ENCODE measurements at regions not wholly inside any gene's neighbourhood (a gene's known extent, or its start where the extent isn't known, plus 50 kb on each side); places are given as distances from the start of the nearest gene placed in this dataset.

- no peak for DNase-seq (ENCODE audit: low read depth)
These were observed 50.6 kb upstream of the IL6 start for GRCh38 chr7:22676385-22676784.

DNA sequence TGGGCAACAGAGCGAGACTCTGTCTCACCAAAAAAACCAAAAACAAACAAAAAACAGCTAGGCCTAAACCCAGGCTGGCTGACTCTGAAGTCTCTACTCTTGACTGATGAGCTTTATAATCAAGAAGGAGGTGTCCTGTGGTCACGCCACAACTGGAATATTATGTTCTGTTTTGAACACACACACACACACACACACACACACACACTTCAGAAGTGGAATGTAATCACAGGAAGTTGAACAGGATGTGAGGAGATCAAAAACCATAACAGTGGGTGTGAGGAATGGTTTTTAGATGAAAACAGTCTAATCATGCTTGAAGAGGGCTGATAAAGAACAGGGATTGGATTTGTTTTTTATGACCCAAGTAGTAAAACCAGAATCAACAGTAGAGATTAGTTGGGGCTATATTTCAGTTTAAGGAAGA lies 51.1 kb upstream of the IL6 start:
- DNase-seq (ENCODE audit: low read depth) = peak; percentile 8

GRCh38 chr7:22675421-22675820 lies 51.6 kb upstream of the IL6 start:
- DNase-seq (ENCODE audit: low read depth) = no peak

DNA sequence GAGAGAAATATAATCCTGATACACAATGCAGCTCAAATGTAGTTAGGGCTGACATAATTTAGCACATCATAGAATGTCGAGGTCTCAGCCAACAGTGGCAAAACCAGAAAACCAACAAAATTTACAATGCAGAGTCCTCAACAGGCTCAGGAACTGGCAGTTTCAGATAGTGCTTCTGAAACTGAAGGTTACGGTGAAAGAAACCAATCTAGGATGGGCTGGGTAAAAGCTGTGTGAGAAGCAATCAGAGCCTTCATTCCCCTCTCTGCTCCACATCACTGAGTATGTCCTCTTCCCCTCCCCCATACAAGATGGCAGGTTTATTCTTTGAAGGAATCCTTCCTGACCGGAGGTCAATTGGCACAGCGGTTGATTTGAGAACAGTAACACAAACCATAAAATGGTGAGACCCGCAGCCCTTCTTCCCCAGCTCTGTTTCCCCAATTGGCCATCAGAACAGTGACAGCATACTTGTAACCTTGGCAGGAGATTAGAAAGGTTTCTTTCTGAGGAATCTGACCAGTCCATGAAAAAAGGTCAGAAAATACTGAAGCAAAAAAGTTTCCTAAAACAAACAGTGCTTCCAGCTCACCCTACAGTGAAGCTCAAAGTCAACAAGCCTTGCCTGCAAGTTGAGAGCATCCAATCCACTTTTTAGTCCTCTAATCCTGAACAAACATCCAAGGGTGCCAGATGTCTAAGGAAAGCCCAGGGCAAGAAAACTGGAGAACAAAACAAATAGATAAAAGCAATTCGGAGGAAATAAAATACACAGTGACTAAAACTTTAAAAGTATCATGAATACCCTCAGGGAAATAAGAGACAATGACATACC lies 53.9 kb upstream of the IL6 start:
- no peak for DNase-seq (ENCODE audit: low read depth)

DNA sequence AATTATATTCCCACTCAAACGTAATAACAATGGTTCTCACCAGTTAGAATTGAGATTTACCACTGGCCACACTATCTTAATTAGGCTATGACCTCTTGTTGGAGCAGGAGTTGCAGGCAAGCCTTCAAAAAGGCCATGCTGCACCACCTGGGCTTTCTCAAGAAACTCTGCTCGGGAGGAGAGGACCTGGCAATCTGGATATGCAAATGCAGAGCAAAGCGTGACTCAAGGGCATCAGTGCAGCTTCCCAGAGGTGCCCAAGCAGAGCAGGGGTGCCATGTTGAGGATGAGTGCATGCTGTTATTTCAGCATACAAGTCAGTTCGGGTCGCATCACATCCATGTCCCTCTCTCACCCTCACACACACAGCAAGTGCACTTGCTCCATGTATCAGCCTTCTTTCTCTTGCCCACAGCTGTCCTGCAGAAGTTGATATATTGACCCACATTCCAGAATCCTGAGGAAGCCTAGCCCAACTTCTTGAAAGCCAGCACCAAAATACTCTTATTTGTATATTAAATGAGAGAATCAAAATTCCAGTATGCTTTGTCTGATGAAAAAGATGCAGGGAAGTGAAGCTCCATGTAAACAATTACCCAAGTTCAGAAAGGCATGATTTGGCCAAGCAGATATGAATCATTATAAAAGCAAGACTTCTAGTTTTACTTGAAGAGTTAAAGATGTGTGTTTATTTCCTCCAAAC lies 55.7 kb upstream of the IL6 start:
- DNase-seq (ENCODE audit: low read depth) = no peak

GRCh38 chr7:22670422-22670815 lies 56.6 kb upstream of the IL6 start:
- DNase-seq (ENCODE audit: low read depth) = no peak

DNA sequence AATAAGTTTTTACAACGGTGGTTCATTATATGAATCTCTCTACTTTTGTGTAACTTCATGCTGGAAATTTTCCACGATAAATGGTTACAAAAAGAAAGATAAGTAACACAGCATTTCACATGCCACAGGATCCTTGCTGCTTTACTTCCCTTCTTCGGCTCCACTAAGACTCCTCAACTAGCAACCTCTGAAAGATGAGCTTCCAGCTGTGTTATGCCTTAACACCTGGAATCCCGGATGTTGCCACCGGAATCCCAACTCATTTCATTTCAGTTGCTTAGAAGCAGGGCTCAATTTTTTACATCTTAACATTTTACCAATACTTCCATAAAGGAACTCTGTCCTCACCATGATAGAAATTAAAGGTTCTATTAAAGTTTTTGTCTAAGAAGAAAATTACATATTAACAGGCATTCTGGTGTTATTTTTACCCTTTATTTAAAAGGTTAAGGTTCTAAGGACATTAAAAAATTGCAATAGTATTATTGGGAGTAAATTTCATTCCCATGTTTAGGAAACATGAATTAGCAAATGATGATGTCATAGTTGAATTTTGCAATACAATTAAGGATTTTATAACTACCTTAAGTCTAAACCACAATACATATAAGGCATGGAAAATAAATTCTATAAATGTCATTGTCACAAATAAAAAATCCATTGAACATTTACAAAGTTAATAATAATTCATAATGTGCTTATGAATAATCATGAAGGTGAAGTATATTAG lies 57.1 kb upstream of the IL6 start:
- DNase-seq (ENCODE audit: low read depth) = no peak

- DNase-seq (ENCODE audit: low read depth) = no peak
These were observed 58.0 kb upstream of the IL6 start for GRCh38 chr7:22668971-22669401.

GRCh38 chr7:22667562-22668239 lies 59.3 kb upstream of the IL6 start:
- no peak for DNase-seq (ENCODE audit: low read depth)

GRCh38 chr7:22667187-22667561 lies 59.8 kb upstream of the IL6 start:
- DNase-seq (ENCODE audit: low read depth) = no peak

DNA sequence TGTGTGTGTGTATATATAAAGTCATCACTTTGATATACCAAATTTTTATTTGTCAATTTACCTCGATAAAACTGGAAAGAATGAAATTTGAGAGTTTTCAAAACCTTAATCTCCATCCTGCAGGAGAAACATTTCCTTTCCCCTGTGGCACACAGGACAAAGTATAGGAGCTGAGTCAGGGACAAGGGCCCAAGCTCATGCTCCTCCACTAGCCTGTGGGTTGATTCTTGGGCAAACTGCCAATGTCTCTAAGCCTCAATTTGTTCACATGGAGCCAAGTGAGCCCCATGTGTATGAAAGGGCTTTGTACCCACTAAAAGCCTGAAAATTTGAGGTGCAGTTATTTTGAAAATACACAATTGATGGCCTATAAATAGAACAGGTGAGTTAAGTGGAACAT lies 60.3 kb upstream of the IL6 start:
- no peak for DNase-seq (ENCODE audit: low read depth)

- DNase-seq (ENCODE audit: low read depth) = no peak
These were observed 61.1 kb upstream of the IL6 start for GRCh38 chr7:22665923-22666322.

DNA sequence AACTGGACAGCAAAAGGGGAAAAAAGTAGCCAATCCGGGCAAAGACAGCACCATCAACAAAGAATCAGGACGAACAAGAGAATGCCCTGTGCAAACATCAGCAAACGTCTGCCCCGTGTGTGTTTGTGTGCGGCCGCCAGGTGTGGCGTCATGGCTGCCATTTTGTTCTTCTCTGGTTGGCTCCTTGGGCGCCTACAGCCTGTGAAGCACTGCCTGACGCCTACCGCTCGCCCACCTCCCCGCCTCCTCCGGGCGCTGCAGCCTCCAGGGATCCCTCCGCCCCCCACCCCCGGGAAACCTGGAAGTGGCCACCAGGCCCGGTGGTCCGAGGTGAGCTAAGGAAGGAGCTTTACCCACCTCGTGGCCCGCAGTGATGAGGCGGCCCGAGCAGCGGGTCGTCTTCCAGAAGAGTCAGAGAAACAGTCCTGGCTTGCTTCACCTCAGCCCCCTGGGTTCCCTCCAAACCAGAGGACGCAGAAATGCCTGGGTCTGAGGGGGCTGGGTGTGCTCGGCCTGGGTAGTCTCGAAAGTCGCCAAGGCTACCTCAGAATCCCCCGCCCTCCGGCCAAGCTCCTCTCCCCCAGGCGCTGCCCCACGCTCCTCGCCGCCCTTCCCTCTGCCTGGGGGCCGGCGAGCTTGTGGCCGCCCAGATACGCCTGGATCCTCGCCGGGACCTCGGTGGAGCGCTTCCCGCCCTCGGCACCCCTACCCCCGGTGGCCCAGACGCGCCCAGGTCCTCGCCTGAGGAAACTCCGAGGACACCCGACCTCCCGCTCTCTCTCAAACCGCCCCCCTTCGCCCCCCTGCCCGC lies 61.8 kb upstream of the IL6 start:
- no peak for DNase-seq (ENCODE audit: low read depth)

DNA sequence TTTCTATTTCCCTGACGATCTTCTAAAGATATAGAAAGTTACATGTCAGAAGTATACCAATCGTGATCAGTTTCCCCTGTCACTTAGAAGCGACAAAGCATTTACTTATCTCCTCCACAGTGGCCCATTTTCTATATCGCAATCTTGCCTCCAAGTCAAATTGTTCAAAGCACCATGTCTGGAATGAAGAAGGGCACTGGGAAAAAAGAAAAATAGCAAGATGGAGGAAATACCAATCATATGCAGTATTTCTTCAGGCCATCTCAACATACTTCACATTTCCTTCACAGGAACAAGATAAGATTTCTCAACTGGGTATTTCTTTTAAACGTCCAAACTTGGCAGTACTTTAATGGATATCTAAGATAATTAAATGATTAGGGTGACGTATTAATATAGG lies 63.3 kb upstream of the IL6 start:
- no peak for DNase-seq (ENCODE audit: low read depth)

- no peak for DNase-seq (ENCODE audit: low read depth)
These were observed 63.7 kb upstream of the IL6 start for GRCh38 chr7:22663357-22663718.

DNA sequence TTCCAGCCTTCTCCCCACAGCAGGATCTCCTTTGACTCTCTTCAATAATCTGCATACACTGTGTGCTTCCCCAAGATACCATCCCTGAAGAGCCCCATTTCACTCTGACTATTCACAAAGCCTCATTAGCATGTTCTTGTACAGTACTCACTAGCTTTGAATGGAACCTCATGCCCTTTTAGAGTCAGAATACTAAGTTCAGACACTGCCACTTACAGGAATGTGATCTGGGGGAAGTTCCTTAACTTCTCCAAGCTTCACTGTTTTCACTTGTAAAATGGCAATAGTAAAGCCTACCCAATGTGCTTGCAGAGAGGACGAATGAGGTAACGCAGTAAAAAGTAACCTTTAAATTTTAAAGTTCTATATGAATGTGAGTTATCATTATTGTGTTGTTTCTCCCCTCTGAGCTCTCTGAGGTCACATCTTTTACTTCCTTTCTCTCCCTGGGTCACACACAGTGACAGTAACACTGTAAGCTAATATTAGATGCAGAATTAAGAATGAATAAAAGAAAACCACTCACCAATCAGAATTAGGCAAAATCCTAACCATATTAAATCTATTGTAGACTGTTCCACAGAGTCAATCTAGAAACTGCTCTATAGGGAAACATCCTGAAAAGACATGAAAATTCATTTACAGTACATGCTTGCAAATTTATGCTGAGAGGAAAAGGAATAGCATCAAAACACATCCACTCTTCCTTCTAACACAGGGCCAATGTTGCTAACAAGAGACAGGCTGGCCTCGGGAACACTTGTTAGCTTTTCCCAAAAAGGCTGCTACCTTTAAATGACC lies 64.2 kb upstream of the IL6 start:
- no peak for DNase-seq (ENCODE audit: low read depth)

- DNase-seq (ENCODE audit: low read depth) = no peak
These were observed 65.0 kb upstream of the IL6 start for GRCh38 chr7:22662036-22662435.

GRCh38 chr7:22660732-22661131 lies 66.3 kb upstream of the IL6 start:
- no peak for DNase-seq (ENCODE audit: low read depth)

DNA sequence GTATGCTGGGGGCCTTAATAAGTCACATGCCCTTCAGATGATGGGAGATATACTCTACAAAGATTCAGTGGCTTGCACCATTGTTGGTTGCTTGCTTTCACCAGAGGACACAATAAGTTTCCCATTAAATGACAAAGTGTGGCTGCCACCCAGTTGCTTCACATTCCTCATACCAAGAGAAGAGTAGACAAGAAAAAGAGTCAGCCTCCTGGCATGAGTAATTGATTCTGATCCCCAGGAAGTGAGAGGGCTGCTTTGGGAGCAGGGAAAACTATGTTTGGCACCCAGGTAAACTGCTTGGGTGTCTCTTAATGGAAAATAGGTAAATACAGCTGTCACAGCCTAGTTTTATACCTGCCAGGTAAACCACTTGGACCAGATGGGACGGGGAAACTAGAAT lies 66.7 kb upstream of the IL6 start:
- DNase-seq (ENCODE audit: low read depth) = no peak

- no peak for DNase-seq (ENCODE audit: low read depth)
These were observed 67.3 kb upstream of the IL6 start for GRCh38 chr7:22659741-22660140.

DNA sequence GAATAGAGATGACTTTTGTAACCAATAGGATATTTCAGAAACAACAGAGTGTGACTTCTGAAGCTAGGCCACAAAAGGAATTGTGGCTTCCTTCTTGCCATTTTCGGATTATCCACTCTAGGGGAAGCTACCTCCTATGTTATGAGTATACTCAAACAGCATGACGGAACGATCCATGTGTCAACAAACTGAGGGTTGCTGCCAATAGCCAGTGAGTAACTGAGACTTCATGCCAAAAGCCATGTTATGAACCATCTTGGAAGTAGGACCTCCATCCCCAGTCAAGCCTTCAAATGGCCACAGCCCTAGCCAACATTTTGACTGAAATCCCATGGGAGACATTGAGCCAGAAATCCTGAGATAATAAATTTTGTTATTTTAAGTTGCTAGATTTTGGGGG lies 69.0 kb upstream of the IL6 start:
- no peak for DNase-seq (ENCODE audit: low read depth)

Measured in T-helper 22 cell (primary cell).